T-cell (primary cell): ENCODE measurements at regions not wholly inside any gene's neighbourhood (a gene's known extent, or its start where the extent isn't known, plus 50 kb on each side); places are given as distances from the start of the nearest gene placed in this dataset.

Experiments
- ATAC-seq, 4 experiments: fragments of 200-7000 bp in 3 of 4; fragments of 150-1000 bp in 1 of 4; cut with Tn5 transposase; replicated peaks in 1 of 4; 1 replicate in 3 of 4; 2 replicates in 1 of 4; pipeline ENCODE4 v1.10.0; 2021; ENCODE audit warnings: moderate library complexity in 3 of 4, mild to moderate bottlenecking in 2 of 4, moderate number of reproducible peaks in 1 of 4
- CTCF ChIA-PET, 2 donors: fragments of 300-600 bp; sonication (Branson Sonifier 250); formaldehyde crosslinking; loops; one replicate each; lab custom pipeline; 2022; ENCODE audit warnings: antibody characterized with exemption in 2 of 2; lab: Charles Lee
- POLR2A ChIA-PET, 2 donors: fragments of 300-600 bp; sonication (Branson Sonifier 250); formaldehyde crosslinking; loops; one replicate each; lab custom pipeline; 2022; ENCODE audit warnings: antibody characterized with exemption in 2 of 2; lab: Charles Lee
- DNase-seq, 35 experiments: peaks; one replicate each; pipeline versions ENCODE4 v3.0.0 to v3.0.0-alpha.2; 2013 to 2023
- H3K27ac ChIP-seq: one replicate; pipeline ENCODE4 v1.5.1; 2013; ENCODE audit warnings: low read length
- H3K27me3 ChIP-seq, 2 experiments: replicated peaks in 1 of 2; 1 replicate in 1 of 2; 2 replicates in 1 of 2; pipeline versions ENCODE4 v1.6.1 to v1.7.0; 2013; ENCODE audit warnings: low read length in 1 of 2, mixed read lengths in 1 of 2; ENCODE audit not compliant: control insufficient read depth in 2 of 2, insufficient read depth in 2 of 2; ENCODE audit errors: extremely low read depth in 1 of 2
- H3K36me3 ChIP-seq, 2 donors: 1 replicate in 1 of 2; 2 replicates in 1 of 2; pipeline versions ENCODE4 v1.6.1 to v1.7.0; 2013; ENCODE audit warnings: low read length in 1 of 2; ENCODE audit not compliant: control insufficient read depth in 2 of 2, insufficient read depth in 1 of 2; ENCODE audit errors: extremely low read depth in 1 of 2
- H3K4me1 ChIP-seq, 2 experiments: 1 replicate in 1 of 2; 2 replicates in 1 of 2; pipeline versions ENCODE4 v1.6.1 to v1.7.0; 2013; ENCODE audit warnings: low read length in 2 of 2, mixed read lengths in 1 of 2; ENCODE audit not compliant: insufficient read depth in 2 of 2, control insufficient read depth in 1 of 2; ENCODE audit errors: extremely low read depth in 1 of 2
- H3K4me3 ChIP-seq, 2 donors: 1 replicate in 1 of 2; 2 replicates in 1 of 2; pipeline versions ENCODE4 v1.5.1 to v1.7.0; 2013; ENCODE audit warnings: mild to moderate bottlenecking in 2 of 2, low read length in 1 of 2, moderate library complexity in 1 of 2; ENCODE audit not compliant: control insufficient read depth in 1 of 2; ENCODE audit errors: extremely low read depth in 1 of 2
- H3K9me3 ChIP-seq: 2 replicates; pipeline ENCODE4 v1.7.0; 2013
- H3K27ac Mint-ChIP-seq, 2 donors: one replicate each; pipeline ENCODE4 v1.8.0; 2020 to 2021; ENCODE audit warnings: mild to moderate bottlenecking in 2 of 2, mixed read lengths in 2 of 2
- H3K27me3 Mint-ChIP-seq, 2 donors: one replicate each; pipeline ENCODE4 v1.8.0; 2021 to 2022; ENCODE audit warnings: mixed read lengths in 2 of 2
- H3K36me3 Mint-ChIP-seq: one replicate; pipeline ENCODE4 v1.8.0; 2021; ENCODE audit warnings: mixed read lengths
- H3K4me1 Mint-ChIP-seq, 3 donors: one replicate each; pipeline ENCODE4 v1.8.0; 2020 to 2022; ENCODE audit warnings: mixed read lengths in 3 of 3, mild to moderate bottlenecking in 1 of 3
- H3K4me3 Mint-ChIP-seq, 3 donors: one replicate each; pipeline ENCODE4 v1.8.0; 2020 to 2022; ENCODE audit warnings: mild to moderate bottlenecking in 3 of 3, mixed read lengths in 3 of 3, moderate library complexity in 3 of 3
- H3K9me3 Mint-ChIP-seq, 3 donors: one replicate each; pipeline ENCODE4 v1.8.0; 2020 to 2022; ENCODE audit warnings: mixed read lengths in 3 of 3
- WGBS: methylation state at CpG from one replicate; pipeline ENCODE4 v1.1.5; 2013; ENCODE audit warnings: missing lambda C conversion rate; ENCODE audit not compliant: insufficient coverage; 5-methylcytosine and 5-hydroxymethylcytosine counted together

- Mint-ChIP-seq H3K36me3 (no peaks in the 10 kb centered on the region), H3K27me3 (peaks cover 0 to 4% of the 10 kb centered on the region in 2 donors), H3K4me1 (no peaks in the 10 kb centered on the region), H3K27ac (no peak overlapping the region), H3K4me3 (no peak overlapping the region), H3K9me3 (peaks cover 3 to 13% (median 9%) of the 10 kb centered on the region in 3 donors)
- POLR2A ChIA-PET = no interaction called here
- no CpG with 5 or more reads among the region's 1 CpG for WGBS
- no peak for DNase-seq
- Histone ChIP-seq H3K27ac (no peak overlapping the region), H3K36me3 (no peaks in the 10 kb centered on the region), H3K27me3 (peaks cover 0 to 4% of the 10 kb centered on the region in 2 experiments), H3K4me1 (no peaks in the 10 kb centered on the region), H3K4me3 (no peak overlapping the region), H3K9me3 (no peaks in the 10 kb centered on the region)
- ATAC-seq = no peak
- CTCF ChIA-PET = no interaction called here
Observed at GRCh38 chr13:47511647-47512046, 489.4 kb downstream of the SUCLA2 start.

- Mint-ChIP-seq H3K27ac (no peak overlapping the region), H3K27me3 (peaks cover 0 to 4% of the 10 kb centered on the region in 2 donors), H3K36me3 (no peaks in the 10 kb centered on the region), H3K9me3 (peaks cover 0 to 4% (median 0%) of the 10 kb centered on the region in 3 donors), H3K4me3 (no peak overlapping the region), H3K4me1 (no peaks in the 10 kb centered on the region)
- Histone ChIP-seq H3K36me3 (no peaks in the 10 kb centered on the region), H3K4me1 (no peaks in the 10 kb centered on the region), H3K9me3 (no peaks in the 10 kb centered on the region), H3K27ac (no peak overlapping the region), H3K27me3 (peaks cover 0 to 4% of the 10 kb centered on the region in 2 experiments), H3K4me3 (no peak overlapping the region)
- ATAC-seq (no peak), DNase-seq (no peak)
- 95% methylated on average over 3 of the region's 5 CpGs for WGBS
- POLR2A ChIA-PET = no interaction called here
- CTCF ChIA-PET = no interaction called here
Observed at GRCh38 chr13:47508527-47509228, 492.4 kb downstream of the SUCLA2 start.

DNA sequence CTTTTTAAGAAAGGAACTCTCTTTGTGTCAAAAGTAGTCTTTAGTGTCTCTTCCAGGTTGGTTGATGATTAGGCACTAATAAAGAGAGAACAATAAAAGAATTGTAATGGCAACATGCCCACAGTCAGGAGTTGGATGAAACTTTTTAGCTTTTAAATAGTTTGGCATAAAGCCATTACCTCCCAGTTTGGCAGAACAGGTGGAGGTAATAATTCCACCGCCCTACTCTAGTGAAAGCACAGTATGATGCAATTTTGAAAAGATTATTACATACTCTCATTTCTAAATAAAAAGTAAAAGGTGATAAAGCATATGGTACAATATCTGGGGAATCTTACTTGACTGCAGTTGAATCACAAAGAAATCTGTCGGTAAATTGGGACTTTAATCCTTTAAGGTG is 497.6 kb downstream of the SUCLA2 start:
- no peak overlapping the region for H3K27ac ChIP-seq
- H3K36me3 ChIP-seq = no peaks in the 10 kb centered on the region
- peaks cover 0 to 10% of the 10 kb centered on the region in 2 donors for H3K27me3 Mint-ChIP-seq
- ChIA-PET CTCF (no interaction called here), POLR2A (no interaction called here)
- ATAC-seq (no peak), DNase-seq (no peak)
- no peaks in the 10 kb centered on the region for H3K4me1 ChIP-seq
- no peaks in the 10 kb centered on the region for H3K9me3 ChIP-seq
- no peaks in the 10 kb centered on the region for H3K27me3 ChIP-seq
- no peak overlapping the region for H3K27ac Mint-ChIP-seq
- H3K9me3 Mint-ChIP-seq = peaks cover 0 to 6% (median 0%) of the 10 kb centered on the region in 3 donors
- no peaks in the 10 kb centered on the region for H3K36me3 Mint-ChIP-seq
- WGBS = no CpG with 5 or more reads among the region's 2 CpGs
- no peaks in the 10 kb centered on the region for H3K4me1 Mint-ChIP-seq
- no peak overlapping the region for H3K4me3 ChIP-seq
- no peak overlapping the region for H3K4me3 Mint-ChIP-seq

DNA sequence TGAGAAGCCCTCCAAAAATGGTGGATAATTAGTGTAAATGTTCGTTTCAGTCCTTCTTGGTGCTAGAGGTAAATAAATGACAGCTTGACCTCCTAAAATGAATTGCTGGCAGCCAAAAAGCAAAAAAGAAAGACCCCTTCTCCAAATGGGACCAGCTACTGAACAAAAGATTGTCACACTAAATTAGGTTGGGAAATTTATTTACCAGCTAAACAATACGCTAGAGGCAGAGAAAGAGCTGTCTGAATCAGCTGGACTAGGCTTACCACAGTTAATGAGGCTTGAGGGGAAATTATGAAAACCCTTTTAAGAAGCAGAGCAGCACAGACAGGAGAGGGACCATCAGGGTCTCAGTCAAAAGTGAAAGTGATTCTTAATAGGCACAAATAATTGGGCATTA is 498.9 kb downstream of the SUCLA2 start:
- ChIA-PET CTCF (no interaction called here), POLR2A (no interaction called here)
- Histone ChIP-seq H3K36me3 (no peaks in the 10 kb centered on the region), H3K9me3 (no peaks in the 10 kb centered on the region), H3K4me1 (no peaks in the 10 kb centered on the region), H3K27ac (no peak overlapping the region), H3K27me3 (no peaks in the 10 kb centered on the region), H3K4me3 (no peak overlapping the region)
- Mint-ChIP-seq H3K4me1 (no peaks in the 10 kb centered on the region), H3K9me3 (peaks cover 0 to 10% (median 0%) of the 10 kb centered on the region in 3 donors), H3K4me3 (no peak overlapping the region), H3K27me3 (peaks cover 0 to 10% of the 10 kb centered on the region in 2 donors), H3K36me3 (no peaks in the 10 kb centered on the region), H3K27ac (no peak overlapping the region)
- ATAC-seq (no peak), DNase-seq (no peak)
- WGBS = 60% methylated on average over 1 of the region's 2 CpGs

GRCh38 chr13:47499358-47500150 is 501.5 kb downstream of the SUCLA2 start:
- H3K27ac Mint-ChIP-seq = no peak overlapping the region
- H3K9me3 ChIP-seq = no peaks in the 10 kb centered on the region
- no peak overlapping the region for H3K4me3 ChIP-seq
- no peaks in the 10 kb centered on the region for H3K27me3 ChIP-seq
- H3K4me1 Mint-ChIP-seq = no peaks in the 10 kb centered on the region
- no peaks in the 10 kb centered on the region for H3K36me3 Mint-ChIP-seq
- no peaks in the 10 kb centered on the region for H3K4me1 ChIP-seq
- CTCF ChIA-PET = no interaction called here
- WGBS = 71% methylated on average over 1 of the region's 7 CpGs
- no peak for DNase-seq
- no peak overlapping the region for H3K27ac ChIP-seq
- POLR2A ChIA-PET = no interaction called here
- H3K4me3 Mint-ChIP-seq = no peak overlapping the region
- peaks cover 0 to 14% (median 0%) of the 10 kb centered on the region in 3 donors for H3K9me3 Mint-ChIP-seq
- no peaks in the 10 kb centered on the region for H3K36me3 ChIP-seq
- no peak for ATAC-seq
- peaks cover 2 to 10% of the 10 kb centered on the region in 2 donors for H3K27me3 Mint-ChIP-seq

GRCh38 chr13:47484548-47484947 is 516.5 kb downstream of the SUCLA2 start:
- Histone ChIP-seq H3K36me3 (no peaks in the 10 kb centered on the region), H3K9me3 (no peaks in the 10 kb centered on the region), H3K4me3 (no peak overlapping the region), H3K27me3 (peaks cover 0 to 2% of the 10 kb centered on the region in 2 experiments), H3K27ac (no peak overlapping the region), H3K4me1 (no peaks in the 10 kb centered on the region)
- no peak for DNase-seq
- ChIA-PET POLR2A (no interaction called here), CTCF (no interaction called here)
- H3K36me3 Mint-ChIP-seq = no peaks in the 10 kb centered on the region
- no peak overlapping the region for H3K27ac Mint-ChIP-seq
- H3K4me3 Mint-ChIP-seq = no peak overlapping the region
- no peaks in the 10 kb centered on the region for H3K4me1 Mint-ChIP-seq
- no peak for ATAC-seq
- no peaks in the 10 kb centered on the region for H3K27me3 Mint-ChIP-seq
- 78% methylated on average over 1 of the region's 3 CpGs for WGBS
- no peaks in the 10 kb centered on the region for H3K9me3 Mint-ChIP-seq
